Body of pancreas (tissue), 4 donors: ENCODE measurements at regions not wholly inside any gene's neighbourhood (a gene's known extent, or its start where the extent isn't known, plus 50 kb on each side); places are given as distances from the start of the nearest gene placed in this dataset.

Source experiments
- POLR2A ChIP-seq, 3 donors: fragments of 450-650 bp; IDR thresholded peaks; one replicate each; pipeline ENCODE4 v1.6.1; 2016; ENCODE audit warnings: antibody characterized with exemption in 3 of 3, mild to moderate bottlenecking in 2 of 3
- TF ChIP-seq, protein P1 (sequence below), 7 experiments: fragments of 450-650 bp in 4 of 7; fragments of 200-600 bp in 3 of 7; sonication (generic) in 3 of 7; IDR thresholded peaks; one replicate each; pipeline ENCODE4 v1.5.1; 2016 to 2019; ENCODE audit warnings: antibody characterized with exemption in 7 of 7

DNA sequence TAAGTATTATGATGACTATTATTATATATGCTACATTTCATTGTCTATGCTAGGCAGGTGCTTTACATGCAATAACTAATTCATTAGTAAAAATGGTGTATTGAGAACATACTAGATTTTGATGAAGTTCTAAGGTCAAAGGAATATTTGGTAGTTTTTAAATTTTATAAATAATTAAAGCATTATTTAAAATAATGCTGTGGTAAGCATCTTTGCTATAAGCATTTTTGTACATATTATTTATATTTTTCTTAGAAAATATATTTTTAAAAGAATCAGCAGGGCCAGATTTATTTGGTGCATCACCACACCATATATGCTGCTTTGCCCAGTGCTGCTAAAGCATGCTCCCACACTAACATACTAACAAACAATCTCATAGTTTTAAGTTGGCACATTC, 517.9 kb downstream of the C6orf118 start:
- TF ChIP-seq, protein P1, sequence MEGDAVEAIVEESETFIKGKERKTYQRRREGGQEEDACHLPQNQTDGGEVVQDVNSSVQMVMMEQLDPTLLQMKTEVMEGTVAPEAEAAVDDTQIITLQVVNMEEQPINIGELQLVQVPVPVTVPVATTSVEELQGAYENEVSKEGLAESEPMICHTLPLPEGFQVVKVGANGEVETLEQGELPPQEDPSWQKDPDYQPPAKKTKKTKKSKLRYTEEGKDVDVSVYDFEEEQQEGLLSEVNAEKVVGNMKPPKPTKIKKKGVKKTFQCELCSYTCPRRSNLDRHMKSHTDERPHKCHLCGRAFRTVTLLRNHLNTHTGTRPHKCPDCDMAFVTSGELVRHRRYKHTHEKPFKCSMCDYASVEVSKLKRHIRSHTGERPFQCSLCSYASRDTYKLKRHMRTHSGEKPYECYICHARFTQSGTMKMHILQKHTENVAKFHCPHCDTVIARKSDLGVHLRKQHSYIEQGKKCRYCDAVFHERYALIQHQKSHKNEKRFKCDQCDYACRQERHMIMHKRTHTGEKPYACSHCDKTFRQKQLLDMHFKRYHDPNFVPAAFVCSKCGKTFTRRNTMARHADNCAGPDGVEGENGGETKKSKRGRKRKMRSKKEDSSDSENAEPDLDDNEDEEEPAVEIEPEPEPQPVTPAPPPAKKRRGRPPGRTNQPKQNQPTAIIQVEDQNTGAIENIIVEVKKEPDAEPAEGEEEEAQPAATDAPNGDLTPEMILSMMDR (IDR thresholded peaks at IDR 0.05) = no peak
- no peak for TF ChIP-seq POLR2A (IDR thresholded peaks at IDR 0.05)
